ENCODE measurements at regions not wholly inside any gene's neighbourhood (a gene's known extent, or its start where the extent isn't known, plus 50 kb on each side); places are given as distances from the start of the nearest gene placed in this dataset.

DNA sequence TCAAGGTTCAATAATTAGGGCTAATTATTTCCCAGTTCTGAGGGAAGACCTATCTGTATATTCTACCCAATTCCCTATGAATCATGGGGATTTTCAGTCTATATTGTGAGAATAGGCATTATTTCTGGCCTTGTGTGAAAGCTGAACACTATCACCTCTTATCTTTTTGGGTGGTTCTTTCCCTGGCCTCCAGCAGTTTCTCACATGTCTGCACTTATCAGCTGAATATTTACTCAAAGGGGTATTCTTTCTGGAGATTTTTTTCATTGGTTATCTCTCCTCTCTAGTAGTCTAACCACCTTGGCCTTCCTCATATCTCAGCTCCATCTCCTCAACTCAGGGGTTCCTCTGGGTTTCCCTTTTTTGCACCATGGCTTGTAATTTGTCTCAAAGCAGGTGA lies 64.9 kb upstream of the LIFR start:
- TF ChIP-seq CTCF (IDR thresholded peaks at IDR 0.05 in 4 of 5, conservative IDR thresholded peaks at IDR 0.05 in 1 of 5), result no peak
- TF ChIP-seq POLR2A (IDR thresholded peaks at IDR 0.05), result no peak
